SU-DHL-6 (cell line): ENCODE measurements at regions not wholly inside any gene's neighbourhood (a gene's known extent, or its start where the extent isn't known, plus 50 kb on each side); places are given as distances from the start of the nearest gene placed in this dataset.

Experiments
- H2AFZ ChIP-seq: fragments of 200-600 bp; sonication (generic); 2 replicates; pipeline ENCODE4 v1.6.1; 2014; ENCODE audit warnings: low read depth, mild to moderate bottlenecking, moderate library complexity, mixed read lengths, antibody characterized with exemption, low read length; ENCODE audit not compliant: severe bottlenecking
- H3F3A ChIP-seq: fragments of 200-600 bp; shearing (Covaris generic); 2 replicates; pipeline ENCODE4 v1.6.0; 2016; ENCODE audit warnings: antibody characterized with exemption, mild to moderate bottlenecking; ENCODE audit not compliant: insufficient read depth
- H3K27ac ChIP-seq: fragments of 200-600 bp; sonication (generic); 2 replicates; pipeline ENCODE4 v1.5.1; 2016; ENCODE audit warnings: low read depth, mild to moderate bottlenecking, low read length, moderate library complexity, mixed read lengths
- H3K27me3 ChIP-seq: fragments of 200-600 bp; sonication (generic), shearing (Covaris generic); 2 replicates; pipeline ENCODE4 v1.6.0; 2014; ENCODE audit warnings: mild to moderate bottlenecking, low read length
- H3K36me3 ChIP-seq: fragments of 200-600 bp; sonication (generic); 2 replicates; pipeline ENCODE4 v1.6.1; 2014; ENCODE audit warnings: mild to moderate bottlenecking, low read length, mixed read lengths
- H3K4me2 ChIP-seq: fragments of 300-600, 200-600 bp; shearing (Covaris generic), sonication (generic); 2 replicates; pipeline ENCODE4 v1.6.0; 2014; ENCODE audit warnings: low read length, low read depth, mild to moderate bottlenecking; ENCODE audit not compliant: poor library complexity, severe bottlenecking
- H3K4me3 ChIP-seq: fragments of 200-600 bp; sonication (generic); 2 replicates; pipeline ENCODE4 v1.5.1; 2014; ENCODE audit warnings: antibody characterized with exemption, low read length, mild to moderate bottlenecking, mixed read lengths; ENCODE audit not compliant: insufficient read depth, poor library complexity, severe bottlenecking
- H3K79me2 ChIP-seq: fragments of 200-600 bp; sonication (generic); 2 replicates; pipeline ENCODE4 v1.6.1; 2014; ENCODE audit warnings: mild to moderate bottlenecking, low read length, moderate library complexity; ENCODE audit not compliant: insufficient read depth
- H3K9ac ChIP-seq: fragments of 200-600 bp; sonication (generic); 2 replicates; pipeline ENCODE4 v1.7.0; 2014; ENCODE audit warnings: mild to moderate bottlenecking, low read length
- H3K9me2 ChIP-seq: fragments of 200-600 bp; sonication (generic); replicated peaks from 2 replicates; pipeline ENCODE4 v1.6.1; 2014; ENCODE audit warnings: low read length; ENCODE audit not compliant: insufficient read depth
- H3K9me3 ChIP-seq: fragments of 200-600 bp; sonication (generic); 2 replicates; pipeline ENCODE4 v1.6.1; 2014; ENCODE audit warnings: low read length, mixed read lengths; ENCODE audit not compliant: insufficient read depth
- H4K20me1 ChIP-seq: fragments of 200-600 bp; sonication (generic); 2 replicates; pipeline ENCODE4 v1.6.1; 2014; ENCODE audit warnings: low read depth, mild to moderate bottlenecking, antibody characterized with exemption, low read length, moderate library complexity, mixed read lengths
- CTCF ChIP-seq: fragments of 200-600 bp; sonication (generic); IDR thresholded peaks from one replicate; pipeline ENCODE4 v1.5.1; 2017; ENCODE audit warnings: antibody characterized with exemption, mild to moderate bottlenecking, low read length, moderate library complexity; ENCODE audit not compliant: insufficient read depth, poor library complexity, severe bottlenecking
- EZH2phosphoT487 ChIP-seq: fragments of 200-600 bp; sonication (generic), shearing (Covaris generic); conservative IDR thresholded peaks from 2 replicates; pipeline ENCODE4 v1.6.1; 2018; ENCODE audit warnings: mild to moderate bottlenecking, antibody characterized with exemption, low read length, moderate library complexity, mixed read lengths

GRCh38 chr17:74114881-74115470 is 88.5 kb upstream of the RPL38 start:
- Histone ChIP-seq H2AFZ (no peak overlapping the region), H3K36me3 (no peaks in the 10 kb centered on the region), H3K9ac (no peak overlapping the region), H3K27ac (no peak overlapping the region), H4K20me1 (no peaks in the 10 kb centered on the region), H3K9me3 (no peaks in the 10 kb centered on the region), H3F3A (no peaks in the 10 kb centered on the region), H3K9me2 (no peaks in the 10 kb centered on the region), H3K79me2 (no peaks in the 10 kb centered on the region), H3K4me2 (no peak overlapping the region), H3K4me3 (no peak overlapping the region), H3K27me3 (no peaks in the 10 kb centered on the region)
- TF ChIP-seq EZH2phosphoT487 (no peak), CTCF (no peak)

- Histone ChIP-seq H3K36me3 (no peaks in the 10 kb centered on the region), H3K4me2 (no peak overlapping the region), H3F3A (no peaks in the 10 kb centered on the region), H3K4me3 (no peak overlapping the region), H3K27ac (no peak overlapping the region), H3K9ac (no peak overlapping the region), H3K79me2 (no peaks in the 10 kb centered on the region), H2AFZ (no peak overlapping the region), H3K9me2 (no peaks in the 10 kb centered on the region), H4K20me1 (no peaks in the 10 kb centered on the region), H3K9me3 (no peaks in the 10 kb centered on the region), H3K27me3 (no peaks in the 10 kb centered on the region)
- TF ChIP-seq EZH2phosphoT487 (no peak), CTCF (no peak)
These were observed 87.9 kb upstream of the RPL38 start for GRCh38 chr17:74115586-74115985.

GRCh38 chr17:74116087-74116717 is 87.3 kb upstream of the RPL38 start:
- Histone ChIP-seq H4K20me1 (no peaks in the 10 kb centered on the region), H3K27ac (no peak overlapping the region), H3K9me2 (no peaks in the 10 kb centered on the region), H3F3A (no peaks in the 10 kb centered on the region), H3K79me2 (no peaks in the 10 kb centered on the region), H3K27me3 (no peaks in the 10 kb centered on the region), H3K36me3 (no peaks in the 10 kb centered on the region), H3K9me3 (no peaks in the 10 kb centered on the region), H3K4me2 (no peak overlapping the region), H3K9ac (no peak overlapping the region), H2AFZ (no peak overlapping the region), H3K4me3 (no peak overlapping the region)
- TF ChIP-seq CTCF: no peak
- no peak for TF ChIP-seq EZH2phosphoT487
